H9 (cell line): ENCODE measurements at regions not wholly inside any gene's neighbourhood (a gene's known extent, or its start where the extent isn't known, plus 50 kb on each side); places are given as distances from the start of the nearest gene placed in this dataset.

Source experiments
- DNase-seq: peaks from one replicate; pipeline ENCODE4 v3.0.0-alpha.2; 2017
- H2AFZ ChIP-seq: one replicate; pipeline ENCODE4 v1.6.1; 2013; ENCODE audit warnings: mild to moderate bottlenecking, low read length, control low read depth, moderate library complexity
- H2AK5ac ChIP-seq: 2 replicates; pipeline ENCODE4 v1.6.1; 2013; ENCODE audit warnings: low read length, control low read depth, mixed read lengths; ENCODE audit not compliant: insufficient read length
- H2BK120ac ChIP-seq: one replicate; pipeline ENCODE4 v1.6.1; 2013; ENCODE audit warnings: low read depth, mild to moderate bottlenecking, low read length, control low read depth, inconsistent platforms; ENCODE audit not compliant: poor library complexity, severe bottlenecking
- H2BK12ac ChIP-seq: 2 replicates; pipeline ENCODE4 v1.6.1; 2013; ENCODE audit warnings: low read length, control low read depth, mixed read lengths, low read depth; ENCODE audit not compliant: insufficient read length
- H2BK15ac ChIP-seq: 2 replicates; pipeline ENCODE4 v1.6.1; 2013; ENCODE audit warnings: low read depth, low read length, control low read depth
- H2BK20ac ChIP-seq: one replicate; pipeline ENCODE4 v1.6.1; 2013; ENCODE audit warnings: low read depth, mild to moderate bottlenecking, low read length, control low read depth, inconsistent platforms; ENCODE audit not compliant: poor library complexity, severe bottlenecking
- H2BK5ac ChIP-seq: 2 replicates; pipeline ENCODE4 v1.6.1; 2013; ENCODE audit warnings: low read length, control low read depth, mixed read lengths; ENCODE audit not compliant: insufficient read length
- H3K14ac ChIP-seq: 2 replicates; pipeline ENCODE4 v1.6.1; 2013; ENCODE audit warnings: low read length, control low read depth; ENCODE audit not compliant: insufficient read depth
- H3K18ac ChIP-seq: 2 replicates; pipeline ENCODE4 v1.6.1; 2013; ENCODE audit warnings: low read depth, mild to moderate bottlenecking, mixed read lengths, low read length, control low read depth; ENCODE audit not compliant: insufficient read length
- H3K23ac ChIP-seq: 2 replicates; pipeline ENCODE4 v1.6.1; 2013; ENCODE audit warnings: low read length, control low read depth, mixed read lengths, low read depth; ENCODE audit not compliant: insufficient read length
- H3K23me2 ChIP-seq: 2 replicates; pipeline ENCODE4 v1.6.1; 2013; ENCODE audit warnings: low read depth, mild to moderate bottlenecking, mixed read lengths, low read length, control low read depth; ENCODE audit not compliant: insufficient read length, poor library complexity, severe bottlenecking
- H3K27ac ChIP-seq: 2 replicates; pipeline ENCODE4 v1.5.1; 2013; ENCODE audit warnings: low read length, control low read depth, mixed read lengths, low read depth; ENCODE audit not compliant: insufficient read length
- H3K27me3 ChIP-seq: 2 replicates; pipeline ENCODE4 v1.6.1; 2013; ENCODE audit warnings: low read length, control low read depth, inconsistent platforms; ENCODE audit not compliant: insufficient read depth
- H3K4ac ChIP-seq: 2 replicates; pipeline ENCODE4 v1.6.1; 2013; ENCODE audit warnings: low read depth, mild to moderate bottlenecking, control low read depth, inconsistent platforms, low read length, moderate library complexity
- H3K4me1 ChIP-seq: 2 replicates; pipeline ENCODE4 v1.6.1; 2013; ENCODE audit warnings: low read length, control low read depth, inconsistent platforms; ENCODE audit not compliant: insufficient read depth
- H3K4me2 ChIP-seq: 2 replicates; pipeline ENCODE4 v1.6.1; 2013; ENCODE audit warnings: low read length, control low read depth, mixed read lengths; ENCODE audit not compliant: insufficient read length, insufficient read depth
- H3K56ac ChIP-seq: 2 replicates; pipeline ENCODE4 v1.6.1; 2013; ENCODE audit warnings: low read depth, mild to moderate bottlenecking, mixed read lengths, low read length, control low read depth; ENCODE audit not compliant: insufficient read length
- H3K79me1 ChIP-seq: 2 replicates; pipeline ENCODE4 v1.6.1; 2013; ENCODE audit warnings: low read depth, mild to moderate bottlenecking, moderate library complexity, low read length, control low read depth, inconsistent platforms; ENCODE audit not compliant: insufficient read depth, poor library complexity, severe bottlenecking
- H3K79me2 ChIP-seq: 2 replicates; pipeline ENCODE4 v1.6.1; 2013; ENCODE audit warnings: low read length, control low read depth, inconsistent platforms; ENCODE audit not compliant: insufficient read depth
- H3K9ac ChIP-seq: 2 replicates; pipeline ENCODE4 v1.6.1; 2013; ENCODE audit warnings: low read length, control low read depth, mixed read lengths; ENCODE audit not compliant: insufficient read length; ENCODE audit errors: extremely low read depth
- H3K9me3 ChIP-seq: one replicate; pipeline ENCODE4 v1.6.1; 2013; ENCODE audit warnings: low read depth, low read length, inconsistent platforms; ENCODE audit not compliant: control insufficient read depth
- H3T11ph ChIP-seq: one replicate; pipeline ENCODE4 v1.6.1; 2013; ENCODE audit warnings: mild to moderate bottlenecking, low read length, control low read depth, inconsistent platforms
- H4K20me1 ChIP-seq: one replicate; pipeline ENCODE4 v1.6.1; 2013; ENCODE audit not compliant: control insufficient read depth, insufficient read length, insufficient read depth
- H4K5ac ChIP-seq: 2 replicates; pipeline ENCODE4 v1.6.1; 2013; ENCODE audit warnings: low read depth, mild to moderate bottlenecking, mixed read lengths, low read length, control low read depth; ENCODE audit not compliant: insufficient read length
- H4K8ac ChIP-seq: replicated peaks from 2 replicates; pipeline ENCODE4 v1.6.1; 2013; ENCODE audit warnings: low read length, control low read depth, mixed read lengths, low read depth; ENCODE audit not compliant: insufficient read length
- H4K91ac ChIP-seq: 2 replicates; pipeline ENCODE4 v1.6.1; 2013; ENCODE audit warnings: low read depth, mild to moderate bottlenecking, moderate library complexity, mixed read lengths, low read length, control low read depth; ENCODE audit not compliant: insufficient read length
- H3K27ac Mint-ChIP-seq, 3 experiments: 2 replicates in 2 of 3; 3 replicates in 1 of 3; pipeline ENCODE4 v1.8.0; 2020 to 2021; ENCODE audit warnings: mixed read lengths in 3 of 3, mild to moderate bottlenecking in 1 of 3, moderate library complexity in 1 of 3
- H3K27me3 Mint-ChIP-seq: 2 replicates; pipeline ENCODE4 v1.8.0; 2021; ENCODE audit warnings: low read depth, mild to moderate bottlenecking, moderate library complexity, mixed read lengths
- H3K36me3 Mint-ChIP-seq, 3 experiments: 2 replicates in 2 of 3; 3 replicates in 1 of 3; pipeline ENCODE4 v1.8.0; 2020 to 2021; ENCODE audit warnings: low read depth in 3 of 3, mixed read lengths in 3 of 3; ENCODE audit not compliant: insufficient read depth in 1 of 3
- H3K4me1 Mint-ChIP-seq, 2 experiments: 2 replicates each; pipeline ENCODE4 v1.8.0; 2020; ENCODE audit warnings: mixed read lengths in 2 of 2
- H3K4me3 Mint-ChIP-seq, 2 experiments: 2 replicates in 1 of 2; 3 replicates in 1 of 2; pipeline ENCODE4 v1.8.0; 2020 to 2021; ENCODE audit warnings: mild to moderate bottlenecking in 2 of 2, mixed read lengths in 2 of 2, moderate library complexity in 1 of 2
- H3K9me3 Mint-ChIP-seq, 2 experiments: 2 replicates in 1 of 2; 3 replicates in 1 of 2; pipeline ENCODE4 v1.8.0; 2020; ENCODE audit warnings: mild to moderate bottlenecking in 2 of 2, mixed read lengths in 2 of 2, moderate library complexity in 1 of 2
- WGBS: extraction: QIAGEN DNeasy Blood & Tissue Kit; methylation state at CpG from one replicate; pipeline ENCODE4 v1.1.7; 2013; ENCODE audit warnings: missing lambda C conversion rate, low lambda C conversion rate, mixed read lengths; ENCODE audit not compliant: insufficient read length; ENCODE audit errors: extremely low coverage; 5-methylcytosine and 5-hydroxymethylcytosine counted together
- TF ChIP-seq, protein P1 (sequence below): fragments of 200-600 bp; sonication (generic); conservative IDR thresholded peaks from 3 replicates; pipeline ENCODE4 v1.8.0; 2021; ENCODE audit warnings: antibody characterized with exemption, mild to moderate bottlenecking

DNA sequence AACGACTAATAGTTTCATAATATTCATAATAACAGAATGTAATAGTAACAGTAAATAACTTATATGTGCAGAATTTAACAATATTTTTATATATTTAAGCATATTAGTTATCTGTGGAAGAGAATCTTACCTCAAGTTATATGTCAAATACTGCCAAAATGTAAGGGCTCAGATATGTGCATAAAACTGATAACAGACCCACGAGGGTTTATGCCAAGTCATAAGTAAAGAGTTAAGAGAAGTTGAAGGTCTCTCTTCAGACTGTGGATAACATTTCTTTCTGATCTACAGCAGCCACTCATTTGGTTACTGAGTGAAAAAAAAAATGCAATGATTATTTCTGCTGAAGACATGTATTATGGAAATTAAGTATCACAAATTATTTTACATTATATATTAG lies 1167.8 kb upstream of the NCAM2 start:
- Histone ChIP-seq H3K23me2 (no peaks in the 10 kb centered on the region), H3K18ac (no peak overlapping the region), H3K27me3 (no peaks in the 10 kb centered on the region), H4K5ac (no peak overlapping the region), H3K4me2 (no peak overlapping the region), H2AK5ac (no peak overlapping the region), H3K14ac (no peak overlapping the region), H2BK20ac (no peak overlapping the region), H2BK120ac (no peak overlapping the region), H2AFZ (no peak overlapping the region), H3K4me1 (no peaks in the 10 kb centered on the region), H3T11ph (no peak overlapping the region), H4K91ac (no peak overlapping the region), H3K79me1 (no peaks in the 10 kb centered on the region), H2BK12ac (no peak overlapping the region), H3K79me2 (no peaks in the 10 kb centered on the region), H3K9me3 (no peaks in the 10 kb centered on the region), H2BK15ac (no peak overlapping the region), H3K27ac (no peak overlapping the region), H3K23ac (no peak overlapping the region), H4K8ac (no peak overlapping the region), H4K20me1 (no peaks in the 10 kb centered on the region), H3K4ac (no peak overlapping the region), H2BK5ac (no peak overlapping the region), H3K56ac (no peak overlapping the region), H3K9ac (no peak overlapping the region)
- no peak for DNase-seq
- Mint-ChIP-seq H3K4me3 (no peak overlapping the region), H3K27ac (no peak overlapping the region), H3K9me3 (no peaks in the 10 kb centered on the region; a peak in 1 of 5 replicates), H3K36me3 (no peaks in the 10 kb centered on the region), H3K27me3 (no peaks in the 10 kb centered on the region), H3K4me1 (no peaks in the 10 kb centered on the region)
- no CpG with 5 or more reads among the region's 2 CpGs for WGBS
- TF ChIP-seq, protein P1, sequence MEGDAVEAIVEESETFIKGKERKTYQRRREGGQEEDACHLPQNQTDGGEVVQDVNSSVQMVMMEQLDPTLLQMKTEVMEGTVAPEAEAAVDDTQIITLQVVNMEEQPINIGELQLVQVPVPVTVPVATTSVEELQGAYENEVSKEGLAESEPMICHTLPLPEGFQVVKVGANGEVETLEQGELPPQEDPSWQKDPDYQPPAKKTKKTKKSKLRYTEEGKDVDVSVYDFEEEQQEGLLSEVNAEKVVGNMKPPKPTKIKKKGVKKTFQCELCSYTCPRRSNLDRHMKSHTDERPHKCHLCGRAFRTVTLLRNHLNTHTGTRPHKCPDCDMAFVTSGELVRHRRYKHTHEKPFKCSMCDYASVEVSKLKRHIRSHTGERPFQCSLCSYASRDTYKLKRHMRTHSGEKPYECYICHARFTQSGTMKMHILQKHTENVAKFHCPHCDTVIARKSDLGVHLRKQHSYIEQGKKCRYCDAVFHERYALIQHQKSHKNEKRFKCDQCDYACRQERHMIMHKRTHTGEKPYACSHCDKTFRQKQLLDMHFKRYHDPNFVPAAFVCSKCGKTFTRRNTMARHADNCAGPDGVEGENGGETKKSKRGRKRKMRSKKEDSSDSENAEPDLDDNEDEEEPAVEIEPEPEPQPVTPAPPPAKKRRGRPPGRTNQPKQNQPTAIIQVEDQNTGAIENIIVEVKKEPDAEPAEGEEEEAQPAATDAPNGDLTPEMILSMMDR, result no peak
